ENCODE measurements at regions not wholly inside any gene's neighbourhood (a gene's known extent, or its start where the extent isn't known, plus 50 kb on each side); places are given as distances from the start of the nearest gene placed in this dataset.
"Not testable (repeated sequence)": the region's sequence is repeated elsewhere in the genome, so short reads cannot be mapped to it uniquely, and the experiment has no call there.

GRCh38 chr3:98708681-98709080 is 54.5 kb upstream of the ST3GAL6 start:
- not testable (repeated sequence) for TF ChIP-seq CTCF, POLR2A (IDR thresholded peaks at IDR 0.05)

All from gastroesophageal sphincter (tissue), 3 donors.